PC-9 (cell line): ENCODE measurements at regions not wholly inside any gene's neighbourhood (a gene's known extent, or its start where the extent isn't known, plus 50 kb on each side); places are given as distances from the start of the nearest gene placed in this dataset.

Experiments used
- CTCF ChIP-seq: fragments of 200-600 bp; sonication (generic); conservative IDR thresholded peaks from 2 replicates; pipeline ENCODE4 v1.6.1; 2017; ENCODE audit warnings: mixed run types, antibody characterized with exemption, mild to moderate bottlenecking, moderate library complexity
- EZH2 ChIP-seq: fragments of 200-600 bp; sonication (generic); IDR thresholded peaks from 2 replicates; pipeline ENCODE4 v1.8.0; 2017; ENCODE audit warnings: antibody characterized with exemption, low read depth

- TF ChIP-seq CTCF = no peak
- no peak for TF ChIP-seq EZH2
Observed at GRCh38 chr4:31595496-31595895, 875.3 kb downstream of the PCDH7 start.
